Testis (tissue), 2 donors: ENCODE measurements at regions not wholly inside any gene's neighbourhood (a gene's known extent, or its start where the extent isn't known, plus 50 kb on each side); places are given as distances from the start of the nearest gene placed in this dataset.

ENCODE experiments used
- DNase-seq: peaks from one replicate; pipeline ENCODE4 v3.0.0-alpha.2; 2019
- H3K27ac ChIP-seq, 2 donors: fragments of 200-600 bp; sonication (generic); one replicate each; pipeline ENCODE4 v1.5.1; 2019
- H3K27me3 ChIP-seq: fragments of 200-600 bp; sonication (generic); one replicate; pipeline ENCODE4 v1.5.1; 2019
- H3K36me3 ChIP-seq: fragments of 200-600 bp; sonication (generic); one replicate; pipeline ENCODE4 v1.5.1; 2017; ENCODE audit warnings: low read depth; ENCODE audit errors: missing control alignments
- H3K4me1 ChIP-seq: fragments of 200-600 bp; sonication (generic); one replicate; pipeline ENCODE4 v1.5.1; 2019
- H3K4me3 ChIP-seq, 2 donors: fragments of 200-600 bp; sonication (generic); one replicate each; pipeline ENCODE4 v1.5.1; 2017 to 2019
- H3K9me3 ChIP-seq: fragments of 200-600 bp; sonication (generic); one replicate; pipeline ENCODE4 v1.5.1; 2017
- CTCF ChIP-seq, 3 experiments: fragments of 450-650 bp in 2 of 3; fragments of 200-600 bp in 1 of 3; sonication (generic) in 1 of 3; IDR thresholded peaks; one replicate each; pipeline ENCODE4 v1.5.1; 2016 to 2019; ENCODE audit warnings: antibody characterized with exemption in 3 of 3, mild to moderate bottlenecking in 2 of 3, moderate library complexity in 1 of 3
- POLR2A ChIP-seq: fragments of 450-650 bp; IDR thresholded peaks from one replicate; pipeline ENCODE4 v1.6.1; 2017; ENCODE audit warnings: antibody characterized with exemption, mild to moderate bottlenecking, moderate library complexity
- WGBS, 2 donors: methylation state at CpG; one replicate each; pipeline ENCODE4 v1.1.5; 2018; 5-methylcytosine and 5-hydroxymethylcytosine counted together
- intact Hi-C: fragments of 100-400 bp; cut with DNase I; formaldehyde crosslinking; loops from one replicate; pipeline ENCODE4 v1.15.1; 2023; ENCODE audit warnings: low total_unique reads

- H3K9me3 ChIP-seq = no peaks in the 10 kb centered on the region
- no peaks in the 10 kb centered on the region for H3K27me3 ChIP-seq
- TF ChIP-seq CTCF (IDR thresholded peaks at IDR 0.05) = no peak
- no peak for TF ChIP-seq POLR2A
- no peak overlapping the region for H3K4me3 ChIP-seq
- H3K4me1 ChIP-seq = no peaks in the 10 kb centered on the region
- intact Hi-C loops = no loop called here
- no peaks in the 10 kb centered on the region for H3K36me3 ChIP-seq
- WGBS, 2 donors = 87 to 92% methylated on average over 7 of the region's 7 CpGs
- no peak for DNase-seq
- H3K27ac ChIP-seq = no peak overlapping the region
Observed at GRCh38 chr20:60669211-60669610, 582.9 kb upstream of the CDH4 start.

- DNase-seq = no peak
- no peak for TF ChIP-seq POLR2A
- Histone ChIP-seq H3K9me3 (no peaks in the 10 kb centered on the region), H3K36me3 (no peaks in the 10 kb centered on the region), H3K27me3 (no peaks in the 10 kb centered on the region), H3K27ac (no peak overlapping the region), H3K4me3 (no peak overlapping the region), H3K4me1 (no peaks in the 10 kb centered on the region)
- intact Hi-C loops = no loop called here
Observed at GRCh38 chr20:60676011-60676410, 576.0 kb upstream of the CDH4 start.

- Histone ChIP-seq H3K4me1 (no peaks in the 10 kb centered on the region), H3K27me3 (no peaks in the 10 kb centered on the region), H3K9me3 (no peaks in the 10 kb centered on the region), H3K36me3 (no peaks in the 10 kb centered on the region), H3K4me3 (no peak overlapping the region), H3K27ac (no peak overlapping the region)
- TF ChIP-seq POLR2A (no peak), CTCF (IDR thresholded peaks at IDR 0.05) (no peak)
- DNase-seq = no peak
- intact Hi-C loops = no loop called here
- WGBS, 2 donors = 92 to 100% methylated on average over 1 of the region's 1 CpG
Observed at GRCh38 chr20:60677819-60678218, 574.2 kb upstream of the CDH4 start.

GRCh38 chr20:60680554-60680953 is 571.5 kb upstream of the CDH4 start:
- no peaks in the 10 kb centered on the region for H3K9me3 ChIP-seq
- H3K4me1 ChIP-seq = no peaks in the 10 kb centered on the region
- H3K4me3 ChIP-seq = no peak overlapping the region
- no peak for DNase-seq
- no peak overlapping the region for H3K27ac ChIP-seq
- 83 to 86% methylated on average over 6 of the region's 6 CpGs for WGBS, 2 donors
- no peaks in the 10 kb centered on the region for H3K36me3 ChIP-seq
- intact Hi-C loops = no loop called here
- no peaks in the 10 kb centered on the region for H3K27me3 ChIP-seq
- TF ChIP-seq POLR2A (no peak), CTCF (IDR thresholded peaks at IDR 0.05) (no peak)

GRCh38 chr20:60687213-60687612 is 564.8 kb upstream of the CDH4 start:
- Histone ChIP-seq H3K36me3 (no peaks in the 10 kb centered on the region), H3K4me3 (no peak overlapping the region), H3K27ac (no peak overlapping the region), H3K9me3 (no peaks in the 10 kb centered on the region), H3K4me1 (no peaks in the 10 kb centered on the region), H3K27me3 (no peaks in the 10 kb centered on the region)
- DNase-seq = no peak
- intact Hi-C loops = no loop called here
- TF ChIP-seq CTCF (IDR thresholded peaks at IDR 0.05) = no peak
- TF ChIP-seq POLR2A = no peak
- 91 to 96% methylated on average over 8 of the region's 8 CpGs for WGBS, 2 donors
